HG02981 (cell line): ENCODE measurements at regions not wholly inside any gene's neighbourhood (a gene's known extent, or its start where the extent isn't known, plus 50 kb on each side); places are given as distances from the start of the nearest gene placed in this dataset.

Source experiments
- ATAC-seq: cut with Tn5 transposase; IDR thresholded peaks from one replicate; pipeline ENCODE4 v1.9.1; 2021; ENCODE audit warnings: mild to moderate bottlenecking, moderate library complexity; ENCODE audit not compliant: unreplicated experiment

DNA sequence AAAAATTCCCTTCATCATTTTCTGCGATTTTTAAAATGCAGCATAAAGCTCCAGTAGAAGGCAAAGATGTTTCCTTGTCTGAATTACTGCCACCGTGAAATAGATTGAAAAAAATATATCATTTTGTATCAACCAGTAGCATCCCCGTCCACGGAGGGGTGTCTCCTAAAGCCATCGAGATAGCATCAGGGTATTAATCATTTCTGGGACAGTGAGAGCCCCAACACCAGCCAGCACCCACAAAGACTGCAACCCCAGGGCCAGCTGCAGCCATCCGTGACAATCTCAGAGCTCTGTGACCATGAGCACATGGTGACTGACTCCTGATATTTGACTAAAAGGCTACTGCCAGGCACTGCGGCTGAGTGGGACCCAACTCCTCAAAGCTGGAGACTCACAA lies 64.1 kb upstream of the SIX3 start:
- ATAC-seq, result no peak

GRCh38 chr2:44879269-44880124 lies 62.0 kb upstream of the SIX3 start:
- no peak for ATAC-seq

DNA sequence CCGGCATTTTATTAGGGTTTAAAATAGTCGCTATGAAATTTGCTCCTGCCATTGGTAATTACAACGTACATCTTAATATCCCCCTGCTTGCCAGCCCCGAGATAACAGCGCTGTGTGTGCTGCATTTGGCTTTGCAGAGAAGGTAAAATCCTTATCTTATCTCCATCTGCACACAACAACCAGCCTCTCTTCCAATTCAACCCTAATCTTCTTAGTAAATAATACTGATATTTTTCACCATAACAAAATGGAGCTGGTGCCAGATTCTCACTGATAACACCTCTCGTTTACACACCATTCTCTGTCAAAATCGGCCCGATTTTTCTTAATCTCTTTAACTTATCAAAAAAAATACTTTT lies 61.4 kb upstream of the SIX3 start:
- ATAC-seq, result no peak

DNA sequence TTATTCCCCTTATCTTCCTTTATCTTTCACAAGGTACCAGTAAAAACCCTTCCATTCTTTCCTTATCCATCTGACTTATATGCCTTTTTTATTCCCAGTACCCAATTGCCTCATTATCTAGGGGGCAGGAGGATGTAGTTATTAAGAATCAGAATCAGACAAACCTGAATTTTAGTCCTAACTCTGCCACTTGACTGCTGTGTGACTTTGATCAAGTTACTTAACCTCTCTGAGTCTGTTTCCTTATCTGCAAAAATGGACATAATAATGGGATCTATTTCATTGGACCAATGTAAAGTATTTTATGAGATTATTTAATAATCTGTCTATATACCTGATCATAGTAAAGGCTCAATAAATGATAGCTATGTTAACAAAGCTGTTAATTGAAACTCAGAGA lies 59.6 kb upstream of the SIX3 start:
- no peak for ATAC-seq

GRCh38 chr2:44883356-44883755 lies 58.1 kb upstream of the SIX3 start:
- ATAC-seq, result no peak

DNA sequence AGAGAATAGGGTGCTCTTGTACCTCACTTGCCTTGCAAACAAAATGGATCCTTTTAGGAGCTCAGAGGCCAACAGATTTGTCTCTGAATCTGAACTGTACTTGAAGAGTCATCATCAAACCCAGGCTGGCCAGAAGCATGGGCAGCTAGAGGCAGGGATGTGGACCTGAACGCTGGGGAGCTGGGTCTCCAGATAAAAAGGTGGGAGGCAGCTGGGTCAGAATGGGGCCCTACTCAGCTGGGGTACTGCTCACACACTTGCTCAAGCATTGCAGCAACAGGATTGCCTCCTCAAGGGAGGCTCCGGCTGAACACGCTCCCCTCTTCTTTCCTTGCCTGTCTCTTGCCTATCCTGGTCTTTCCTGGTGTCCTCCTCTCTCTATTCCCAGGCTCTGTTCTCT lies 57.3 kb upstream of the SIX3 start:
- ATAC-seq, result no peak

DNA sequence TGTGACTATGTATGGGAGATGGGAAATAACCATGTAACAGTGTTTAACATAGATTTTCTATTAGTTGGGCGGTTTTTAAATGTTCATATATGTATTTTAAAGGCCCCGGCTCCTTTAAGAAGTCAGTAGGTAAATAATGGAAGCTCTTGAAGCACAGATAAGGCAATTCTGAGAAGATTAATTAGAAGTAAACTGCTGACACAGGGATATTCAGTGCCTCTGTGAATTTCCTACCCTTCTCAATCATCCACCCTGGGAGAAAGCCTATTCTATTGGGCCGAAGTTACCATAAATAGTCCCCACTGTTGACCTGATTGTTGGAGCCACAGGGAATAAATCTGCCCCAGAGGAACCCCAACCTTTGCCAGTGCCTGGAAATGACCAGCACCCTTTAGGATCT lies 56.8 kb upstream of the SIX3 start:
- no peak for ATAC-seq

DNA sequence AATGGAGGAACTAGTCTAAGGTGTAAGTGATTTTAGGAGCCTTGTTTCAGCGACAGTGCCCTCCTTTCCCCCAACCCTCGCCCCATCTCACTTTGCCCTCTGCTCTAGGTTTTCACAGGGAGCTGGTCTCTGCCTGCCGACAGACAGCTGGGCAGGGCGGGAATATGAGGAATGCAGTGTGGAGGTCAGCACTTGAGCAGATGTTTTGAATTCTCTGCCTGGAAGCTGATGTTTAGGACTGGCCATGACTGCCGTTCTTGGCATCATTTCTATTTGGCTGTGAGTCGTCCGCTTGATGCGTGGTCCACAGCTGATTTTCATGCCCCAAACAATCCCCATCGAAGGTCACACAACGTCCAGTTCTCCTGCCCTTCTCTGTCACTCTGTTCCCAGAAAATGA lies 55.1 kb upstream of the SIX3 start:
- no peak for ATAC-seq

DNA sequence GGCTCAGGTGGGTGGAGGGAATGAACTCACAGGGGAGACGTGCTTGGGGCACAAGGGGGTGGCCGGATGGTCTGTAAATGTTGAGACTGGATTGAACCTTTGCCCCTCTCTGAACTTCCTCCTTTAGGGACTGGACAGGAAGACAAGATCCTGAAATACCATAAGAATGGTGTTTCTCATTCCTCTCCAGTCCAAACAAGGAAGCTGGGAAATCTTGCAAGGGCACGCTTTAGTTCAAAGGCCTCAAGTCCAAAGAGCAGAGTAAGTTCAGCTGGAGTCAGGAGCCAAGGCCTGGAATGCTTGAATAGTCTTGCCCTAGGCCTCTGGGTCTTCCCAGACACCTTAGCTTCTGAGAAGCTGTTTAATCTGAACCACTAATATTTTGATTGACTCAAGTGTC lies 52.4 kb upstream of the SIX3 start:
- no peak for ATAC-seq
